Stimulated activated naive B cell treated with anti-CD40 and anti-IgM and Interleukin-4, amounts not matched to agents 10 μg/mL and 1 μg/mL and 100 μg/mL, for 72 hours (primary cell): ENCODE measurements at regions not wholly inside any gene's neighbourhood (a gene's known extent, or its start where the extent isn't known, plus 50 kb on each side); places are given as distances from the start of the nearest gene placed in this dataset.

Source experiments
- ATAC-seq, 2 donors: fragments of 150-1000 bp; cut with Tn5 transposase; replicated peaks; 2 replicates each; pipeline ENCODE4 v1.10.0; 2021; ENCODE audit warnings: moderate library complexity in 1 of 2
- DNase-seq: peaks from one replicate; pipeline ENCODE4 v3.0.0; 2021
- H3K27ac Mint-ChIP-seq: one replicate; pipeline ENCODE4 v1.8.0; 2022; ENCODE audit warnings: mild to moderate bottlenecking, mixed read lengths
- H3K27me3 Mint-ChIP-seq, 2 donors: one replicate each; pipeline ENCODE4 v1.8.0; 2022; ENCODE audit warnings: mixed read lengths in 2 of 2
- H3K36me3 Mint-ChIP-seq, 2 donors: one replicate each; pipeline ENCODE4 v1.8.0; 2022; ENCODE audit warnings: mixed read lengths in 2 of 2, mild to moderate bottlenecking in 1 of 2
- H3K4me1 Mint-ChIP-seq, 2 donors: one replicate each; pipeline ENCODE4 v1.8.0; 2022; ENCODE audit warnings: mixed read lengths in 2 of 2, mild to moderate bottlenecking in 1 of 2
- H3K4me3 Mint-ChIP-seq, 2 donors: one replicate each; pipeline ENCODE4 v1.8.0; 2022; ENCODE audit warnings: mild to moderate bottlenecking in 2 of 2, mixed read lengths in 2 of 2, moderate library complexity in 1 of 2
- H3K9me3 Mint-ChIP-seq, 2 donors: one replicate each; pipeline ENCODE4 v1.8.0; 2022; ENCODE audit warnings: mixed read lengths in 2 of 2, mild to moderate bottlenecking in 1 of 2

DNA sequence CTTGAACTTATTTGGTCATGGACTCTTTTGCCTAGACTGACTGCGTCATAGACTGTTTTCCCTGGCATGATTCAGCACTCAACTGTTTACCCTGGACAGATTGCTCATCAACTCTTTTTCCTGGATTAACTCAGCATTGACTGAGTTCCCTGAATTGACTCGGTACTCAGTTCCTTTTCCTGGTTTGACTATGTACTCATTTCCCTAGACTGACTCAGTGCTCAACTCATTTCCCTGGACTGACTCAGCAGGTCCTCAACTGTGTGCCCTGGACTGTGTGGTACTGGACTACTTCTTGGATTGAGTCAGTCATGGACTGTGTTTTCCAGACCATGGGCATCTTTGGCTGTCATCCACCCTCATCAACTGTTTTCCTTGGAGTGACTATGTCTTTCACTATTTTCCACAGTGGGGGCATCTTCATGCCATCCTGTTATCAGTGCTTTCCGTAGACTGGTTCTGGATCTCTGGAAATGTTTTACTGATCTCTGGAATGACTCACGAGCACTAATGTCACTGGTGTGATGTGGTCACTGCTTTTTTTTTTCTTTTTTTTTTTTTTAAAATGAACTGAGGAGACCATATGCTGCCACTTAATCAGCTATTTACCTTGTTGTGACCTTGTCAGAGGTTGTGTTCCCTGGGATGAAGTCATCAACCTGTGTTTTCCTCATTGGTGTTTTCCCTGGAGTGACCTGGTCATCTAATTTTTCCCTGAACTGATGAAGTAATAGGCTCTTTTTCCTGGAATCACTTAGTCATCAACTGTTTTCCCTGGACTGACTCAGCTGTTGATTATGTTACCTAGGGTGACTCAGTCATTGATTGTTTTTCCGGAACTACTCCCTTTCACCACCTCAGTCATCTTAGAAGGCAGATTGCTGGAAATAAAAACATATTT, 1225.5 kb downstream of the NLGN4Y start:
- Mint-ChIP-seq H3K9me3 (peaks cover 0 to 9% of the 10 kb centered on the region in 2 donors), H3K4me1 (no peaks in the 10 kb centered on the region), H3K36me3 (no peaks in the 10 kb centered on the region), H3K27me3 (no peaks in the 10 kb centered on the region), H3K4me3 (no peak overlapping the region), H3K27ac (no peak overlapping the region)
- no peak for ATAC-seq
- DNase-seq: no peak

DNA sequence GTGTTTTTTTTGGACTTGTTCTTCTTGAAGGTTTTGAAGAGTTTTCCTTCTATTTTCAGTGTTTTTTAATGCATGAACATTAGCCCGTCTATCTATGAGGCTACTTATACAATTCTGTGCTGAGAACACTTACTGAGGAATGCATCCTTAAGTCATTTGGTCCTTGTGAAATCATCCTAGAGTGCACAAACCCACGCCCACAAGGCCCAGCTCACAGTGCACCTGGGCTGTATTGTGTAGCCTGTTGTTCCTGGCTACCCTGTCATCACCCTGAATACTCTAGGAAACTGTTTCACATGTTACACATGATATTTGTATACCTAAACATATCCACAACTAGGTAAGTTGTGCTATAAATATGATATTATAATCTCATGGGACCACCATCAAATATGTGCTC, 1226.7 kb downstream of the NLGN4Y start:
- Mint-ChIP-seq H3K9me3 (peaks cover 0 to 7% of the 10 kb centered on the region in 2 donors), H3K4me3 (no peak overlapping the region), H3K27me3 (no peaks in the 10 kb centered on the region), H3K27ac (no peak overlapping the region), H3K36me3 (no peaks in the 10 kb centered on the region), H3K4me1 (no peaks in the 10 kb centered on the region)
- DNase-seq (no peak), ATAC-seq (no peak)

DNA sequence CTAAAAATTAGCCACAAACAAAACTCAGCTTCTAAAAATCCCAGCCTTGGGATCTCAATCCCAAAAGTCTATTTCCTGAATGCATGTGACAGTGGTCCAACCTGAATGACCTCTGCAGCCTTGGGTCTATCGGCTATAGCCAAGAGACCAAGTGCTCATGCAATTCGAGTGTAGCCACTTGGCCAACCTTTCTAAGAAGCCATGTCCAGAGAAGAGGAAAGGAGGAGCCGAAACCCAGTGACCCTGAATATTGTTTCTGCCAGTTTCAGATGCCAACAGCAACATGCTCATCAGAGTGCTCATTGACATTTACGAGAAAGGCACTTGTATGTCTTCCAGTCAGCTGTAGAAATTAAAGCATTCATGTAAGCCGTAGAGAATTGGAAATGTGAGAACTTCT, 1231.9 kb downstream of the NLGN4Y start:
- H3K9me3 Mint-ChIP-seq: no peaks in the 10 kb centered on the region
- ATAC-seq (no peak), DNase-seq (no peak)
- H3K27me3 Mint-ChIP-seq: no peaks in the 10 kb centered on the region
- no peak overlapping the region for H3K27ac Mint-ChIP-seq
- H3K36me3 Mint-ChIP-seq: no peaks in the 10 kb centered on the region
- H3K4me3 Mint-ChIP-seq: no peak overlapping the region
- H3K4me1 Mint-ChIP-seq: no peaks in the 10 kb centered on the region

DNA sequence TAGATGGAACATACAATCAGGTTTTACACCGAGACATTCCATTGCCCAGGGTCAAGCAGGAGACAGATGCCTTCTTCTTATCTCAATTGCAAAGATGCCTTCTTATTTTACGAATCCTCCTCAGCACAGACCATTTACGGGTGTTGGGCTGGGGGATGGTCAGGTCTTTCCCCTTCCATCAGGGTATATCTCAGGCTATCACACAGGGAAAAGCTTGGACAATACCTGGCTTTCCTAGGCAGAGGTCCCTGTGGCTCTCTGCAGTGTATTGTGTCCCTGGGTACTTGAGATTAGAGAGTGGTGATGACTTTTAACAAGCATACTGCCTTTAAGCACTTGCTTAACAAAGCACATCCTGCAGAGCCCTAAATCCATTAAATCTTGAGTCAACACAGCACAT, 1249.2 kb downstream of the NLGN4Y start:
- no peak for DNase-seq
- Mint-ChIP-seq H3K4me1 (no peaks in the 10 kb centered on the region), H3K27ac (no peak overlapping the region), H3K36me3 (no peaks in the 10 kb centered on the region), H3K4me3 (no peak overlapping the region), H3K27me3 (no peaks in the 10 kb centered on the region), H3K9me3 (peaks cover 0 to 2% of the 10 kb centered on the region in 2 donors)
- no peak for ATAC-seq

DNA sequence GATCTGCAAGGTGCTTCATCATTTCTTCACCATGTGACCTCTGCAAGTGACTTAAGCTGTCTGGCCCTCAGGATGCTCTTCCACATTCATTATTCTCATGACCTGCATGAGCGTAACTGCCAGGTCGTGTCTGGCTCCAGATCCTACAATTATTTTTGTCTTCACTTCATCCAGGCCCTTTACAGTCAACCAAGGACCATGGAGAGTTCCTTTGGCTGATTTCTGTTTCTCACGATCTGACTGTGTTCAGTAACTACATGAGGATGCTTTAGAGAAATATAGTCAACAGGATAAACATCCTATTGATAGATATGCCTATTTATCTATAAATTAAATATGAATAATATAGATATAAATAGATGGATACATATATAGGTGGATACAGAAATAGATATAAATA, 1251.6 kb downstream of the NLGN4Y start:
- DNase-seq: no peak
- H3K4me3 Mint-ChIP-seq: no peak overlapping the region

DNA sequence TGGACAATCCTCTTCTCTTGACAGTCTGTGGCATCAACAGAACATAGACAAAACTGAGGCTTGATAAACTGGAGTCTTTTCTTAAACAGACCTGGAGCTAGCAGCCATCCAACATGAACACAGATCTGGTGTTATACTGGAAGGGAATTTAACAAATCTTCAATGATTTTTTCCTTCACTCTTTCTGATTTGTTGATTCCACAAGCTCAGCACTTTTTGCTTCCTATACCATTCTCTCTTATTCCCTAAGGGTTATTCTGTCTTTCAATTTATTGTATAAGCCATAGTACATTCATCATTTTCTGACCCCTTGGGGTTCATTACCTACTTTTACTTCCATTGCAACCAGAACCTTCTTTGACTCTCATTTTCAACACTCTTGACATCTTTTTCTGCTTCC, 1255.6 kb downstream of the NLGN4Y start:
- Mint-ChIP-seq H3K36me3 (no peaks in the 10 kb centered on the region), H3K27me3 (no peaks in the 10 kb centered on the region), H3K4me3 (no peak overlapping the region), H3K4me1 (no peaks in the 10 kb centered on the region), H3K27ac (no peak overlapping the region), H3K9me3 (peaks cover 0 to 1% of the 10 kb centered on the region in 2 donors)
- ATAC-seq (no peak), DNase-seq (no peak)

More for the DNA sequence above, 1251.6 kb downstream of the NLGN4Y start:
- no peak for ATAC-seq
- H3K9me3 Mint-ChIP-seq: no peaks in the 10 kb centered on the region
- H3K4me1 Mint-ChIP-seq: no peaks in the 10 kb centered on the region
- no peaks in the 10 kb centered on the region for H3K27me3 Mint-ChIP-seq
- no peak overlapping the region for H3K27ac Mint-ChIP-seq
- H3K36me3 Mint-ChIP-seq: no peaks in the 10 kb centered on the region

DNA sequence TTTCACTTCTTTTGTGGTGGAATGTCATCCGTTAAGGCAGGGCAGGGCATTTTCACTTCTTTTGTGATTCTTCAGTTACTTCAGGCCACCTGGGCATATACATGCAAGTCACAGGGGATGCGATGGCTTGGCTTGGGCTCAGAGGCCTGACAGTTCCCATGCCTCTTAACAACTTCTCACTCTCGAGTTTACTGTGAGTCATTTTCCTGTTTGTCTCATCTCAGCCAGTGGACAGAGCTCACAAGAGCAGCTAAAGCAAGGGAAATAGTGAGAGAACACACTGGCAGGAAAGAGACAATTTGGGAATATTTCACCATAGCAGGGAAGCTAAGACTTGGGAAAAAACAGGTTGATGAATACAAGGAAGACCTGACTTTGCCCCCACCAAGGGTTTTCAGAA, 1275.7 kb downstream of the NLGN4Y start:
- H3K36me3 Mint-ChIP-seq: no peaks in the 10 kb centered on the region
- H3K9me3 Mint-ChIP-seq: peaks cover 0 to 6% of the 10 kb centered on the region in 2 donors
- H3K27me3 Mint-ChIP-seq: no peaks in the 10 kb centered on the region
- ATAC-seq (no peak), DNase-seq (no peak)
- H3K27ac Mint-ChIP-seq: no peak overlapping the region
- no peak overlapping the region for H3K4me3 Mint-ChIP-seq
- no peaks in the 10 kb centered on the region for H3K4me1 Mint-ChIP-seq

DNA sequence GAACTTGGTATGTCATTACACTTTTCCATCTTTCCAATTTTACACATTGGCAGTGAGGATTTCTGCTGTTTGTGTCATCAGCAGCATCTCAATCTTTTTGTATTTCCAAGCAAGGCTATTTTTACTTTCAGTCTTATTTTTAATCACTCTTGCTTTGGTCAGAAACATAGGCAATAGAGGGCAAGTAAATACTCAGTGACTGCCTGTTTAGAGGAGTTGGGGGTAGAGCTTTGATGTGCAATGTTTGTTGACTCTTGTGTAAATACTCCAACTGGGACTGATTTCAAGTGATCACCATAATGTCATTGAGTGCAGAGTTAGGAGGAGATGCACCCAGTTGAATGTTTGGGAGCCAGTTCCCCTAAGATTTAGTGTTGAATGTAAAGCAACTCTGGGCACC, 1281.7 kb downstream of the NLGN4Y start:
- ATAC-seq: no peak
- Mint-ChIP-seq H3K4me3 (no peak overlapping the region), H3K4me1 (no peaks in the 10 kb centered on the region), H3K27me3 (no peaks in the 10 kb centered on the region), H3K36me3 (no peaks in the 10 kb centered on the region), H3K27ac (no peak overlapping the region), H3K9me3 (peaks cover 0 to 2% of the 10 kb centered on the region in 2 donors)
- DNase-seq: no peak

DNA sequence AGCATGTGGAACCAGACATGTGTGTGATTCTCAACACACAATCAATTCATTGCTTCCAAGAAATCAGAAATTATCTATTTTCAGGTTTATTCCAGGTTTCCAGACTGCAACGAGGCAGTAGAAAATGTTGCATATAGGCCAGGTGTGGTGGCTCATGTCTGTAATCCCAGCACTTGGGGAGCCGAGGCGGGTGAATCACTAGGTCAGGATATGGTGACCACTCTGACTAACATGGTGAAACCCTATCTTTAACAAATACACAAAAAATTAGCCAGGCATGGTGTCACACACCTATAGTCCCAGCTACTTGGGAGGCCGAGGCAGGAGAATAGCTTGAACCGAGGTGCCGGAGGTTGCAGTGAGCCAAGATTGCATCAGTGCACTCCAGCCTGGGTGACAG, 1289.9 kb downstream of the NLGN4Y start:
- no peaks in the 10 kb centered on the region for H3K36me3 Mint-ChIP-seq
- no peak for DNase-seq

More for the DNA sequence above, 1289.9 kb downstream of the NLGN4Y start:
- Mint-ChIP-seq H3K4me3 (no peak overlapping the region), H3K27me3 (no peaks in the 10 kb centered on the region), H3K4me1 (no peaks in the 10 kb centered on the region), H3K9me3 (peaks cover 0 to 6% of the 10 kb centered on the region in 2 donors), H3K27ac (no peak overlapping the region)
- no peak for ATAC-seq
